GM12878 (cell line): ENCODE measurements at regions not wholly inside any gene's neighbourhood (a gene's known extent, or its start where the extent isn't known, plus 50 kb on each side); places are given as distances from the start of the nearest gene placed in this dataset.

Experiments
- ATAC-seq: fragments of 200-7000 bp; cut with Tn5 transposase; 3 replicates; pipeline ENCODE4 v1.9.1; 2020; ENCODE audit warnings: mild to moderate bottlenecking, moderate library complexity
- BruUV-seq: library from RNA; stranded (reverse); fragments of 400-500 nt; replicated peaks from 2 replicates; lab custom pipeline; 2021; lab: Mats Ljungman, UMichigan
- CTCF ChIA-PET: fragments of 300-600 bp; sonication (Branson Sonifier 250); formaldehyde crosslinking; extraction: SDS; loops from one replicate; lab custom pipeline; 2021; ENCODE audit warnings: inconsistent platforms; lab: Yijun Ruan, JAX
- POLR2A ChIA-PET: fragments of 350-600 bp; formaldehyde crosslinking; extraction: SDS; loops from one replicate; lab custom pipeline; 2021; ENCODE audit warnings: inconsistent platforms; lab: Charles Lee
- RAD21 ChIA-PET: fragments of 300-600 bp; sonication (Branson Sonifier 250); formaldehyde crosslinking; loops from one replicate; lab custom pipeline; 2023; ENCODE audit warnings: antibody characterized with exemption; ENCODE audit not compliant: unreplicated experiment; lab: Charles Lee
- SMC1A ChIA-PET: fragments of 300-600 bp; sonication (Branson Sonifier 250); formaldehyde crosslinking; loops from one replicate; lab custom pipeline; 2023; ENCODE audit not compliant: unreplicated experiment, uncharacterized antibody; lab: Charles Lee
- DNase-seq: peaks from one replicate; pipeline ENCODE4 v3.0.0-alpha.2; 2011; ENCODE audit warnings: low read depth, low spot score
- FAIRE-seq: peaks from 3 replicates; lab custom pipeline; 2011; peaks lifted over from hg19 to GRCh38; lab: Jason Lieb, UNC
- H2AFZ ChIP-seq: 2 replicates; pipeline ENCODE4 v1.6.0; 2011; ENCODE audit warnings: low read depth, low read length, control low read depth; ENCODE audit not compliant: control insufficient read depth
- H3K27ac ChIP-seq: 2 replicates; pipeline ENCODE4 v1.5.1; 2011; ENCODE audit warnings: control low read depth; ENCODE audit not compliant: control insufficient read depth, insufficient read depth
- H3K27me3 ChIP-seq, 2 experiments: replicated peaks in 1 of 2; 2 replicates each; pipeline versions ENCODE4 v1.6.0 to v1.6.1; 2011; ENCODE audit warnings: low read length in 1 of 2; ENCODE audit not compliant: control insufficient read depth in 2 of 2, insufficient read depth in 2 of 2
- H3K36me3 ChIP-seq, 2 experiments: 2 replicates each; pipeline ENCODE4 v1.5.1; 2011; ENCODE audit warnings: low read length in 1 of 2; ENCODE audit not compliant: control insufficient read depth in 2 of 2, insufficient read depth in 2 of 2
- H3K4me1 ChIP-seq: 2 replicates; pipeline ENCODE4 v1.6.1; 2011; ENCODE audit warnings: mild to moderate bottlenecking, low read length, moderate library complexity, mixed read lengths; ENCODE audit not compliant: control insufficient read depth, insufficient read depth
- H3K4me2 ChIP-seq: 2 replicates; pipeline ENCODE4 v1.6.0; 2011; ENCODE audit warnings: control low read depth; ENCODE audit not compliant: control insufficient read depth, insufficient read depth
- H3K4me3 ChIP-seq: fragments of 200-600 bp; sonication (generic); 2 replicates; pipeline ENCODE4 v1.5.1; 2016
- H3K79me2 ChIP-seq: 2 replicates; pipeline ENCODE4 v1.6.0; 2011; ENCODE audit warnings: low read length; ENCODE audit not compliant: control insufficient read depth, insufficient read depth
- H3K9ac ChIP-seq: 2 replicates; pipeline ENCODE4 v1.8.0; 2011; ENCODE audit warnings: low read length, control low read depth, mixed read lengths; ENCODE audit not compliant: control insufficient read depth, insufficient read depth
- H3K9me3 ChIP-seq: replicated peaks from 3 replicates; pipeline ENCODE4 v1.5.1; 2011; ENCODE audit warnings: mild to moderate bottlenecking, low read length; ENCODE audit not compliant: control insufficient read depth, insufficient read depth
- H4K20me1 ChIP-seq: 2 replicates; pipeline ENCODE4 v1.6.0; 2011; ENCODE audit not compliant: control insufficient read depth, insufficient read depth
- ATF7 ChIP-seq: fragments of 450-650 bp; IDR thresholded peaks from 2 replicates; pipeline ENCODE4 v1.6.1; 2016; ENCODE audit warnings: low read depth, mild to moderate bottlenecking
- RAD51 ChIP-seq: fragments of 450-650 bp; IDR thresholded peaks from 2 replicates; pipeline ENCODE4 v1.6.1; 2016; ENCODE audit warnings: moderate library complexity, mild to moderate bottlenecking, inconsistent platforms
- SIN3A ChIP-seq: IDR thresholded peaks from 2 replicates; pipeline ENCODE4 v1.6.1; 2012; ENCODE audit warnings: low read depth, low read length, improper control_type of control experiment
- STAT1 ChIP-seq: fragments of 450-650 bp; conservative IDR thresholded peaks from 2 replicates; pipeline ENCODE4 v1.6.1; 2014; ENCODE audit warnings: antibody characterized with exemption, mild to moderate bottlenecking
- STAT3 ChIP-seq: IDR thresholded peaks from 2 replicates; pipeline ENCODE4 v1.6.1; 2011; ENCODE audit warnings: low read depth, low read length, improper control_type of control experiment
- YBX1 ChIP-seq: fragments of 450-650 bp; IDR thresholded peaks from 2 replicates; pipeline ENCODE4 v1.6.1; 2016; ENCODE audit warnings: antibody characterized with exemption
- ZNF217 ChIP-seq: fragments of 450-650 bp; IDR thresholded peaks from 2 replicates; pipeline ENCODE4 v1.6.1; 2017; ENCODE audit warnings: antibody characterized with exemption, mild to moderate bottlenecking
- WGBS: methylation state at CpG from one replicate; pipeline ENCODE4 v1.1.6; 2016; ENCODE audit warnings: low lambda C conversion rate; ENCODE audit not compliant: insufficient replicate concordance, insufficient coverage; ENCODE audit errors: missing lambda C conversion rate; 5-methylcytosine and 5-hydroxymethylcytosine counted together
- in situ Hi-C: fragments of 300-500 bp; cut with MboI; formaldehyde crosslinking; loops from 9 replicates; pipeline ENCODE4 v1.14.3; 2018; ENCODE audit warnings: mixed read lengths
- intact Hi-C: fragments of 100-400 bp; cut with micrococcal nuclease; formaldehyde crosslinking; loops from one replicate; pipeline ENCODE4 v1.14.2; 2022; ENCODE audit not compliant: unreplicated experiment
- TF ChIP-seq, protein P1 (sequence below): IDR thresholded peaks from 2 replicates; pipeline ENCODE4 v1.6.1; 2012; ENCODE audit warnings: low read depth, low read length, improper control_type of control experiment

DNA sequence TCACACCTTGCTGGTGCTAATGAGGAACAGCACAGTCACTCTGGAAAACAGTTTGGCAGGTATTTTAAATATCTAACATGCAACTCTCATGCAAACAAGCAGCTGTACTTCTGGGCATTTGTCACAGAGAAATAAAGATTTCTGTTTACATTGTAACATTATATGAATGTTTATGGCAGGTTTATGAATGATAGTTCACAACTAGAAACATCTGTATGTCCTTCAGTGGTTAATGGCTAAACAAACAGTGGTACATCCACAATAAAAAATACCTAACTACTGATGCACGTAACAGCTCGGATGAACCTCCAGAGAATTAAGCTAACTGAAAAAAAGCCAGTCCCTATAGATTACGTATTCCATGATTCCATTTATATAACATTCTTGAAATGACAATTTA is 109.6 kb downstream of the GPR37 start (continued):
- TF ChIP-seq RAD51 = no peak
- TF ChIP-seq, protein P1, sequence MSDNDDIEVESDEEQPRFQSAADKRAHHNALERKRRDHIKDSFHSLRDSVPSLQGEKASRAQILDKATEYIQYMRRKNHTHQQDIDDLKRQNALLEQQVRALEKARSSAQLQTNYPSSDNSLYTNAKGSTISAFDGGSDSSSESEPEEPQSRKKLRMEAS = no peak
- TF ChIP-seq ATF7 = no peak
- no peak for TF ChIP-seq STAT1
- TF ChIP-seq SIN3A = no peak
- no peak for TF ChIP-seq STAT3
- TF ChIP-seq, all 136 proteins: peak for 0

DNA sequence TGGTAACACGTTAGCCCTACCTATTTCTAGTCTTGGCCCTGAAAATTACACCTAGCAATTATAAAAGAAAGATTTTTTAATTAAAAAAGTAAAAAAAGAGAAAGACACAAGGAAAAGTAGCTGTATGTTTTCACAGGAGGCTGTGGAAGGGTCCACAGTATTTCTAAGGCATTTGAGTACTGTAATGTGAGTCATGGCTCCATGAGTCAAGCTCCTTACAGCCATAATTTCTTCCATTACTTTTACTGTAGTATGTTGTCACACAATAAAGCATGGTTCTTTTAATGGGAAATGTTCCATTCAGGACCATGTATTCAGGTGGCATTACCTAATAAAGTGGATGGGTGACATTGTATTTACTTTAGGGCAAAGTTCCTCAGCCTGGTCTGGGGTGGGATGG is 113.4 kb downstream of the GPR37 start:
- Histone ChIP-seq H2AFZ (no peak overlapping the region), H3K36me3 (no peaks in the 10 kb centered on the region), H3K27ac (no peak overlapping the region), H3K9ac (no peak overlapping the region), H3K4me2 (no peak overlapping the region), H3K79me2 (no peaks in the 10 kb centered on the region), H3K9me3 (no peaks in the 10 kb centered on the region), H3K27me3 (no peaks in the 10 kb centered on the region), H3K4me1 (no peaks in the 10 kb centered on the region), H4K20me1 (no peaks in the 10 kb centered on the region), H3K4me3 (no peak overlapping the region)
- POLR2A ChIA-PET = no interaction called here
- intact Hi-C loops (no loop called here), in situ Hi-C loops (no loop called here)
- no peak for ATAC-seq
- 0% methylated on average over 1 of the region's 1 CpG for WGBS
- no peak for TF ChIP-seq ZNF217
- no peak for TF ChIP-seq YBX1
- SMC1A ChIA-PET = interaction anchor here (1.3 kb wide), 1 partner anchor 13 kb away, joined by 4 read pairs; no protein-coding TSS in a partner anchor
- CTCF ChIA-PET = no interaction called here
- no TSS peak for BruUV-seq
- FAIRE-seq = no peak
- RAD21 ChIA-PET = interaction anchor here (1.2 kb wide), 1 partner anchor 35 kb away, joined by 3 read pairs; no protein-coding TSS in a partner anchor
- DNase-seq = no peak
